Activated CD4-positive, alpha-beta T cell treated with anti-CD3 and anti-CD28 coated beads for 36 hours (primary cell): ENCODE measurements at regions not wholly inside any gene's neighbourhood (a gene's known extent, or its start where the extent isn't known, plus 50 kb on each side); places are given as distances from the start of the nearest gene placed in this dataset.

ENCODE experiments used
- ATAC-seq: fragments of 200-7000 bp; cut with Tn5 transposase; one replicate; pipeline ENCODE4 v1.10.0; 2021; ENCODE audit warnings: mild to moderate bottlenecking, moderate library complexity
- CTCF ChIA-PET: fragments of 350-600 bp; sonication (Branson Sonifier 250); formaldehyde crosslinking; loops from one replicate; lab custom pipeline; 2021; ENCODE audit warnings: antibody characterized with exemption; lab: Charles Lee
- POLR2A ChIA-PET: fragments of 350-600 bp; sonication (Branson Sonifier 250); formaldehyde crosslinking; loops from one replicate; lab custom pipeline; 2021; ENCODE audit warnings: antibody characterized with exemption, inconsistent platforms; lab: Charles Lee
- DNase-seq: peaks from one replicate; pipeline ENCODE4 v3.0.0-alpha.2; 2020
- H3K27ac Mint-ChIP-seq: one replicate; pipeline ENCODE4 v1.8.0; 2021; ENCODE audit warnings: mixed read lengths
- H3K27me3 Mint-ChIP-seq: one replicate; pipeline ENCODE4 v1.8.0; 2021; ENCODE audit warnings: mixed read lengths
- H3K36me3 Mint-ChIP-seq: one replicate; pipeline ENCODE4 v1.8.0; 2021; ENCODE audit warnings: low read depth, mixed read lengths
- H3K4me1 Mint-ChIP-seq: one replicate; pipeline ENCODE4 v1.8.0; 2021; ENCODE audit warnings: mixed read lengths
- H3K4me3 Mint-ChIP-seq: one replicate; pipeline ENCODE4 v1.8.0; 2021; ENCODE audit warnings: mild to moderate bottlenecking, moderate library complexity, mixed read lengths
- H3K9me3 Mint-ChIP-seq: one replicate; pipeline ENCODE4 v1.8.0; 2021; ENCODE audit warnings: low read depth, mixed read lengths
- intact Hi-C, 2 experiments: fragments of 100-400 bp; cut with DNase I in 1 of 2; cut with micrococcal nuclease in 1 of 2; formaldehyde crosslinking; loops; one replicate each; pipeline versions ENCODE4 v1.14.2 to v1.15.1; 2022 to 2024; cut with DNase I, micrococcal nuclease

- no peaks in the 10 kb centered on the region for H3K9me3 Mint-ChIP-seq
- peaks cover 6% of the 10 kb centered on the region for H3K4me1 Mint-ChIP-seq
- peaks cover 25% of the 10 kb centered on the region for H3K27me3 Mint-ChIP-seq
- H3K27ac Mint-ChIP-seq: no peak overlapping the region
- no peak for DNase-seq
- ChIA-PET CTCF (interaction anchor here (0.6 kb wide), 1 partner anchor 17 kb away, joined by 3 read pairs; no protein-coding TSS in a partner anchor), POLR2A (no interaction called here)
- ATAC-seq: no peak
- H3K4me3 Mint-ChIP-seq: no peak overlapping the region
- no peaks in the 10 kb centered on the region for H3K36me3 Mint-ChIP-seq
- intact Hi-C loops: no loop called here
These were observed 320.6 kb downstream of the UACA start for GRCh38 chr15:70442616-70443321.

DNA sequence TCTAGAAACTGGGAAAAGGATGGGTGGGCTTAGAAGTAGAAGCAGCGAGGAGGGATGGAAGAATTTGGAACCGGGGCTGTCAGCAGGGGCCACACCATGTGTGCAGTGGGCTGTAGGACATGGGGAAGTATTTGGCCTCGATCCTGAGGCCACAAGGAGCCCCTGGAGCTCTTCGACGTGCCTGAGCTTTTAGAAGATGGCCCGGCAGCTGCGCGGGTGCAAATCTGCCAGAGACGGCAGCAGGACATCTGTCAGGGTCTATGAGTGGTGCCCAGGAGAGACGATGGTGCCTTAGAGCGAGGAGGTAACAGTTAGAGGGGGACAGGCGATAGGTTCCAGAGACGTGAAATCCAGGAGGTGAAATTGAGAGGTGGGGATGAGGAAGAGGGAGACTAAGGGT, 321.1 kb downstream of the UACA start:
- no peak overlapping the region for H3K27ac Mint-ChIP-seq
- peaks cover under 1% of the 10 kb centered on the region for H3K4me1 Mint-ChIP-seq
- ATAC-seq (no peak), DNase-seq (no peak)
- peaks cover 21% of the 10 kb centered on the region for H3K27me3 Mint-ChIP-seq
- POLR2A ChIA-PET: no interaction called here
- CTCF ChIA-PET: interaction anchor here (0.6 kb wide), 1 partner anchor 192 kb away, joined by 3 read pairs; no protein-coding TSS in a partner anchor
- H3K36me3 Mint-ChIP-seq: no peaks in the 10 kb centered on the region
- no peaks in the 10 kb centered on the region for H3K9me3 Mint-ChIP-seq
- intact Hi-C loops: no loop called here
- no peak overlapping the region for H3K4me3 Mint-ChIP-seq

- no peaks in the 10 kb centered on the region for H3K36me3 Mint-ChIP-seq
- H3K4me3 Mint-ChIP-seq: no peak overlapping the region
- POLR2A ChIA-PET: no interaction called here
- no peak overlapping the region for H3K27ac Mint-ChIP-seq
- no peaks in the 10 kb centered on the region for H3K9me3 Mint-ChIP-seq
- no peak for DNase-seq
- CTCF ChIA-PET: no interaction called here
- intact Hi-C loops: no loop called here
- ATAC-seq: no peak
- peaks cover 11% of the 10 kb centered on the region for H3K4me1 Mint-ChIP-seq
- peaks cover 16% of the 10 kb centered on the region for H3K27me3 Mint-ChIP-seq
These were observed 322.8 kb downstream of the UACA start for GRCh38 chr15:70440416-70441138.

GRCh38 chr15:70439880-70440279, 323.5 kb downstream of the UACA start:
- H3K4me1 Mint-ChIP-seq: peaks cover 18% of the 10 kb centered on the region
- CTCF ChIA-PET: interaction anchor here (0.5 to 1.1 kb wide), 2 partner anchors 27 to 210 kb away, joined by 3 to 8 read pairs; no protein-coding TSS in a partner anchor
- no peak overlapping the region for H3K4me3 Mint-ChIP-seq
- H3K27ac Mint-ChIP-seq: no peak overlapping the region
- intact Hi-C loops: no loop called here
- H3K36me3 Mint-ChIP-seq: no peaks in the 10 kb centered on the region
- no peaks in the 10 kb centered on the region for H3K9me3 Mint-ChIP-seq
- DNase-seq (no peak), ATAC-seq (no peak)
- POLR2A ChIA-PET: no interaction called here
- H3K27me3 Mint-ChIP-seq: peaks cover 16% of the 10 kb centered on the region

GRCh38 chr15:70439304-70439877, 324.0 kb downstream of the UACA start:
- no peak for ATAC-seq
- peaks cover 21% of the 10 kb centered on the region for H3K4me1 Mint-ChIP-seq
- CTCF ChIA-PET: interaction anchor here (0.5 to 1.1 kb wide), 2 partner anchors 28 to 211 kb away, joined by 3 to 8 read pairs; no protein-coding TSS in a partner anchor
- no peaks in the 10 kb centered on the region for H3K9me3 Mint-ChIP-seq
- POLR2A ChIA-PET: no interaction called here
- peaks cover 16% of the 10 kb centered on the region for H3K27me3 Mint-ChIP-seq
- no peak overlapping the region for H3K4me3 Mint-ChIP-seq
- intact Hi-C loops: no loop called here
- no peak overlapping the region for H3K27ac Mint-ChIP-seq
- no peak for DNase-seq
- H3K36me3 Mint-ChIP-seq: no peaks in the 10 kb centered on the region

- DNase-seq: no peak
- Mint-ChIP-seq H3K4me3 (no peak overlapping the region), H3K4me1 (peaks cover 21% of the 10 kb centered on the region), H3K9me3 (no peaks in the 10 kb centered on the region), H3K36me3 (no peaks in the 10 kb centered on the region), H3K27ac (no peak overlapping the region), H3K27me3 (peaks cover 15% of the 10 kb centered on the region)
- intact Hi-C loops: no loop called here
- ATAC-seq: no peak
- CTCF ChIA-PET: interaction anchor here (1.1 kb wide), 1 partner anchor 28 kb away, joined by 8 read pairs; no protein-coding TSS in a partner anchor
- POLR2A ChIA-PET: interaction anchor here (0.7 kb wide), 1 partner anchor 381 kb away, joined by 3 read pairs; no protein-coding TSS in a partner anchor
These were observed 324.6 kb downstream of the UACA start for GRCh38 chr15:70438776-70439175.

DNA sequence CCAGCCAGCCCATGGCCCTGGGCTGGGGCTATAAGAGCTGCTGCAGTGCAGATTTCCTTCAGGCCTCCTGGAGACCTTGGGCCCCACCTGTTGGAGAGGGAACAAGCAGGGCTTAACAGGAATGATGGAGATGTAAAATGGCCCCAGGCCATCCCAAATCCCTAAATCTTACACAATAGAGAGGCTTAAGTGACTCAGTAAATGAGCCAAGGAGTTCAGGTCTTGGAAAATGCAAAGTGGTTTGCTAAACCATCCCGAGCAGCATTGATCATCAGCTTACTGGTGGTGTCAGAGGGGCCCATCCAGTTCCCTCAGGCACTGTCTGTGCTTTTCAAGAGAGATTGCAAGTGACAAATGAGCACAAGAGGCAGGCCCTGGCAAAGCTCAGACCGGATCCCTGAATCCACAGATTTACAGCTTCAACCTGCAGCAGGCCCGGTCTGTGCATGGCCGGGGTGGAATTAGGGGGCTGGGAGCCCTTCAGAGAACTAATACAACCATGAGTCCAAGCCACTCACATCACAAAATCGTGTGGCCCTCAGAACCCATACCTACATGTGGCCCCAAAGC, 325.4 kb downstream of the UACA start:
- ChIA-PET CTCF (no interaction called here), POLR2A (interaction anchor here (0.7 kb wide), 1 partner anchor 380 kb away, joined by 3 read pairs; no protein-coding TSS in a partner anchor)
- no peak overlapping the region for H3K27ac Mint-ChIP-seq
- intact Hi-C loops: no loop called here
- peaks cover 21% of the 10 kb centered on the region for H3K4me1 Mint-ChIP-seq
- peaks cover 10% of the 10 kb centered on the region for H3K27me3 Mint-ChIP-seq
- H3K36me3 Mint-ChIP-seq: no peaks in the 10 kb centered on the region
- DNase-seq: no peak
- no peaks in the 10 kb centered on the region for H3K9me3 Mint-ChIP-seq
- no peak for ATAC-seq
- H3K4me3 Mint-ChIP-seq: no peak overlapping the region

- no peak for DNase-seq
- ATAC-seq: no peak
- H3K9me3 Mint-ChIP-seq: no peaks in the 10 kb centered on the region
- H3K27me3 Mint-ChIP-seq: peaks cover 4% of the 10 kb centered on the region
- H3K27ac Mint-ChIP-seq: no peak overlapping the region
- no peak overlapping the region for H3K4me3 Mint-ChIP-seq
- no peaks in the 10 kb centered on the region for H3K36me3 Mint-ChIP-seq
- ChIA-PET CTCF (interaction anchor here (1.1 to 1.2 kb wide), 2 partner anchors 11 to 19 kb away, joined by 3 read pairs; no protein-coding TSS in a partner anchor), POLR2A (no interaction called here)
- H3K4me1 Mint-ChIP-seq: peaks cover 21% of the 10 kb centered on the region
- intact Hi-C loops: no loop called here
These were observed 326.3 kb downstream of the UACA start for GRCh38 chr15:70437089-70437488.

GRCh38 chr15:70436428-70436827, 326.9 kb downstream of the UACA start:
- no peaks in the 10 kb centered on the region for H3K27me3 Mint-ChIP-seq
- DNase-seq: peak; percentile 42
- H3K27ac Mint-ChIP-seq: no peak overlapping the region
- H3K36me3 Mint-ChIP-seq: no peaks in the 10 kb centered on the region
- ChIA-PET CTCF (interaction anchor here (0.6 to 1.2 kb wide), 3 partner anchors 11 to 272 kb away, joined by 3 read pairs; no protein-coding TSS in a partner anchor), POLR2A (interaction anchor here (0.6 kb wide), 1 partner anchor 16 kb away, joined by 4 read pairs; no protein-coding TSS in a partner anchor)
- H3K4me3 Mint-ChIP-seq: no peak overlapping the region
- intact Hi-C loops: no loop called here
- H3K4me1 Mint-ChIP-seq: peaks cover 21% of the 10 kb centered on the region
- no peaks in the 10 kb centered on the region for H3K9me3 Mint-ChIP-seq
- ATAC-seq: peak; percentile 81

- no peaks in the 10 kb centered on the region for H3K36me3 Mint-ChIP-seq
- no peaks in the 10 kb centered on the region for H3K9me3 Mint-ChIP-seq
- ATAC-seq (no peak), DNase-seq (no peak)
- H3K27me3 Mint-ChIP-seq: no peaks in the 10 kb centered on the region
- intact Hi-C loops: no loop called here
- CTCF ChIA-PET: interaction anchor here (0.6 to 1.2 kb wide), 3 partner anchors 12 to 305 kb away, joined by 3 read pairs; no protein-coding TSS in a partner anchor
- peak overlapping the region; percentile 59 for H3K27ac Mint-ChIP-seq
- peaks cover 21% of the 10 kb centered on the region for H3K4me1 Mint-ChIP-seq
- POLR2A ChIA-PET: no interaction called here
- no peak overlapping the region for H3K4me3 Mint-ChIP-seq
These were observed 327.5 kb downstream of the UACA start for GRCh38 chr15:70435872-70436271.

- DNase-seq: no peak
- intact Hi-C loops: no loop called here
- ChIA-PET POLR2A (no interaction called here), CTCF (interaction anchor here (0.6 kb wide), 1 partner anchor 304 kb away, joined by 3 read pairs; no protein-coding TSS in a partner anchor)
- no peaks in the 10 kb centered on the region for H3K27me3 Mint-ChIP-seq
- no peak overlapping the region for H3K4me3 Mint-ChIP-seq
- no peaks in the 10 kb centered on the region for H3K9me3 Mint-ChIP-seq
- no peaks in the 10 kb centered on the region for H3K36me3 Mint-ChIP-seq
- H3K27ac Mint-ChIP-seq: no peak overlapping the region
- peaks cover 21% of the 10 kb centered on the region for H3K4me1 Mint-ChIP-seq
- ATAC-seq: no peak
These were observed 328.0 kb downstream of the UACA start for GRCh38 chr15:70435369-70435768.
